IMR-90 (cell line): ENCODE measurements at regions not wholly inside any gene's neighbourhood (a gene's known extent, or its start where the extent isn't known, plus 50 kb on each side); places are given as distances from the start of the nearest gene placed in this dataset.

Experiments
- ATAC-seq: fragments of 200-7000 bp; cut with Tn5 transposase; 2 replicates; pipeline ENCODE4 v1.9.1; 2020; ENCODE audit warnings: low read depth, mild to moderate bottlenecking, moderate library complexity
- BruUV-seq: library from RNA; stranded (reverse); fragments of 400-500 nt; replicated peaks from 2 replicates; lab custom pipeline; 2021; lab: Mats Ljungman, UMichigan
- CTCF ChIA-PET: fragments of 300-600 bp; formaldehyde crosslinking; extraction: SDS; loops from one replicate; lab custom pipeline; 2021; ENCODE audit warnings: antibody characterized with exemption; lab: Yijun Ruan, JAX
- POLR2A ChIA-PET: fragments of 300-600 bp; sonication (Branson Sonifier 250); formaldehyde crosslinking; loops from one replicate; lab custom pipeline; 2022; ENCODE audit warnings: antibody characterized with exemption; ENCODE audit not compliant: unreplicated experiment; lab: Charles Lee
- DNase-seq: peaks from one replicate; pipeline ENCODE4 v3.0.0; 2013
- H2AFZ ChIP-seq: replicated peaks from 2 replicates; pipeline ENCODE3; 2013; ENCODE audit warnings: low read length, mild to moderate bottlenecking; ENCODE audit not compliant: poor library complexity
- H2AK5ac ChIP-seq: 2 replicates; pipeline ENCODE4 v1.6.1; 2013; ENCODE audit warnings: low read depth, low read length, inconsistent platforms
- H2AK9ac ChIP-seq: replicated peaks from 2 replicates; pipeline ENCODE3; 2013; ENCODE audit warnings: mild to moderate bottlenecking, low read depth, low read length, moderate library complexity; ENCODE audit not compliant: poor library complexity
- H2BK120ac ChIP-seq: 2 replicates; pipeline ENCODE4 v1.6.1; 2013; ENCODE audit warnings: low read depth, low read length, inconsistent platforms
- H2BK15ac ChIP-seq: 3 replicates; pipeline ENCODE4 v1.6.1; 2013; ENCODE audit warnings: low read depth, low read length, inconsistent platforms
- H2BK20ac ChIP-seq: 2 replicates; pipeline ENCODE4 v1.6.1; 2013; ENCODE audit warnings: low read depth, mild to moderate bottlenecking, inconsistent platforms, low read length, moderate library complexity
- H2BK5ac ChIP-seq: 2 replicates; pipeline ENCODE4 v1.6.1; 2013; ENCODE audit warnings: mild to moderate bottlenecking, low read depth, low read length, inconsistent platforms; ENCODE audit not compliant: poor library complexity, severe bottlenecking
- H3K14ac ChIP-seq: replicated peaks from 2 replicates; pipeline ENCODE4 v1.6.1; 2013; ENCODE audit warnings: low read depth, low read length, inconsistent platforms
- H3K18ac ChIP-seq: 2 replicates; pipeline ENCODE4 v1.6.1; 2013; ENCODE audit warnings: low read depth, low read length, control low read depth
- H3K23ac ChIP-seq: 2 replicates; pipeline ENCODE4 v1.6.1; 2013; ENCODE audit warnings: low read depth, low read length, inconsistent platforms
- H3K27ac ChIP-seq: 2 replicates; pipeline ENCODE4 v1.5.1; 2013; ENCODE audit warnings: mild to moderate bottlenecking, control low read depth, low read length; ENCODE audit not compliant: insufficient read depth
- H3K27me3 ChIP-seq: 2 replicates; pipeline ENCODE4 v1.6.1; 2013; ENCODE audit warnings: low read length; ENCODE audit not compliant: control insufficient read depth, insufficient read depth
- H3K36me3 ChIP-seq: 2 replicates; pipeline ENCODE4 v1.6.1; 2013; ENCODE audit warnings: low read length, mixed read lengths; ENCODE audit not compliant: control insufficient read depth, insufficient read depth
- H3K4ac ChIP-seq: 2 replicates; pipeline ENCODE4 v1.6.1; 2013; ENCODE audit warnings: low read depth, low read length, inconsistent platforms
- H3K4me1 ChIP-seq: 2 replicates; pipeline ENCODE4 v1.6.1; 2013; ENCODE audit warnings: low read length, mixed read lengths; ENCODE audit not compliant: control insufficient read depth, insufficient read depth
- H3K4me2 ChIP-seq: 2 replicates; pipeline ENCODE4 v1.6.1; 2013; ENCODE audit warnings: low read depth, mild to moderate bottlenecking, control low read depth, low read length, moderate library complexity
- H3K4me3 ChIP-seq: 2 replicates; pipeline ENCODE4 v1.5.1; 2013; ENCODE audit warnings: low read depth, mild to moderate bottlenecking, control low read depth, low read length, moderate library complexity; ENCODE audit not compliant: insufficient read depth
- H3K56ac ChIP-seq: 2 replicates; pipeline ENCODE4 v1.6.1; 2013; ENCODE audit warnings: low read length, inconsistent platforms; ENCODE audit not compliant: insufficient read depth; ENCODE audit errors: extremely low read depth
- H3K79me1 ChIP-seq, 2 experiments: 2 replicates each; pipeline ENCODE4 v1.6.1; 2013; ENCODE audit warnings: low read length in 2 of 2, inconsistent platforms in 1 of 2, low read depth in 1 of 2
- H3K9ac ChIP-seq: 2 replicates; pipeline ENCODE4 v1.6.1; 2013; ENCODE audit warnings: low read depth, low read length, control low read depth
- H3K9me1 ChIP-seq: 2 replicates; pipeline ENCODE4 v1.6.1; 2013; ENCODE audit warnings: low read length, inconsistent platforms; ENCODE audit not compliant: insufficient read depth
- H3K9me3 ChIP-seq: 2 replicates; pipeline ENCODE4 v1.6.1; 2013; ENCODE audit warnings: low read length; ENCODE audit not compliant: control insufficient read depth, insufficient read depth
- H4K20me1 ChIP-seq: 2 replicates; pipeline ENCODE4 v1.6.1; 2013; ENCODE audit warnings: low read length, inconsistent platforms; ENCODE audit not compliant: insufficient read depth
- H4K5ac ChIP-seq: 2 replicates; pipeline ENCODE4 v1.6.1; 2013; ENCODE audit warnings: mild to moderate bottlenecking, low read depth, low read length, control low read depth
- H4K8ac ChIP-seq, 2 experiments: 2 replicates each; pipeline ENCODE4 v1.6.1; 2013; ENCODE audit warnings: low read depth in 2 of 2, low read length in 2 of 2, control low read depth in 1 of 2, inconsistent platforms in 1 of 2
- H4K91ac ChIP-seq: 2 replicates; pipeline ENCODE4 v1.6.1; 2013; ENCODE audit warnings: low read depth, low read length, inconsistent platforms; ENCODE audit not compliant: insufficient read depth
- WGBS, 2 experiments: methylation state at CpG; one replicate each; pipeline versions ENCODE4 v1.1.5 to v1.1.7; 2013; ENCODE audit warnings: missing lambda C conversion rate in 2 of 2; ENCODE audit not compliant: insufficient read length in 1 of 2; ENCODE audit errors: extremely low coverage in 2 of 2; 5-methylcytosine and 5-hydroxymethylcytosine counted together
- dilution Hi-C: fragments of 300-500 bp; cut with HindIII; formaldehyde crosslinking; loops from one replicate; pipeline ENCODE4 v1.14.3; 2018; ENCODE audit warnings: low sequenced_read_pairs; ENCODE audit not compliant: unreplicated experiment
- in situ Hi-C: fragments of 300-500 bp; cut with MboI; formaldehyde crosslinking; loops from 3 replicates; pipeline ENCODE4 v1.14.3; 2019; ENCODE audit warnings: low sequenced_read_pairs, inconsistent platforms, mixed read lengths
- intact Hi-C: fragments of 100-400 bp; cut with micrococcal nuclease; formaldehyde crosslinking; loops from 2 replicates; pipeline ENCODE4 v1.10.0; 2022
- TF ChIP-seq, protein P1 (sequence below): fragments of 150-350 bp; IDR thresholded peaks from 2 replicates; pipeline ENCODE4 v1.6.1; 2016; ENCODE audit warnings: low read depth, mild to moderate bottlenecking, low read length, moderate library complexity, borderline replicate concordance

DNA sequence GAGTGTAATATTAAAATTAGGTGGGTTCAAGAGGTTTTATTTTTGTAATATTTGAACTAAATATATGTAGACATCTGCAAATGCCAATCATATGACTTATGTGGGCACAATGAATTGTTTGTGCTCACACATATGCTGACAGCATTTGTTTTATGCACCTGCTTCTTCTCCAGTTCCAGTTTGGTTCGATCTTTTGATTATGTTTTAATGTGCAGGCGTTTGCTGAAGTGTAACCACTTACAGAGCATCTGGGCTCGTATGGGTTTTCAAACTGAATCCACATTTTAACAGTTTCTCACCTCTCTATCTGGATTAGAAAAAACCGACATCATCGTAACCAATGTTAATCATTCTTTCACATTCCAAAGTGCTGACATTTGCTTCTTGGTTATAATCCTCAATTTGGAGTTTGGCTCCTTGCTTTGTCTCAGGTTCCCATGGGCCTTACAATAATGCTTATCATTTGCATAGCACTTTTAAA, 129.1 kb upstream of the SPACA1 start:
- no TSS peak for BruUV-seq
- H3K4me1 ChIP-seq, result no peaks in the 10 kb centered on the region
- peaks cover 15% of the 10 kb centered on the region for H3K27me3 ChIP-seq
- H3K9me1 ChIP-seq, result no peaks in the 10 kb centered on the region
- no peak overlapping the region for H3K4ac ChIP-seq
- TF ChIP-seq, protein P1, sequence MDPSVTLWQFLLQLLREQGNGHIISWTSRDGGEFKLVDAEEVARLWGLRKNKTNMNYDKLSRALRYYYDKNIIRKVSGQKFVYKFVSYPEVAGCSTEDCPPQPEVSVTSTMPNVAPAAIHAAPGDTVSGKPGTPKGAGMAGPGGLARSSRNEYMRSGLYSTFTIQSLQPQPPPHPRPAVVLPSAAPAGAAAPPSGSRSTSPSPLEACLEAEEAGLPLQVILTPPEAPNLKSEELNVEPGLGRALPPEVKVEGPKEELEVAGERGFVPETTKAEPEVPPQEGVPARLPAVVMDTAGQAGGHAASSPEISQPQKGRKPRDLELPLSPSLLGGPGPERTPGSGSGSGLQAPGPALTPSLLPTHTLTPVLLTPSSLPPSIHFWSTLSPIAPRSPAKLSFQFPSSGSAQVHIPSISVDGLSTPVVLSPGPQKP, result no peak
- H3K36me3 ChIP-seq, result no peaks in the 10 kb centered on the region
- no peak overlapping the region for H3K56ac ChIP-seq
- H2BK5ac ChIP-seq, result no peak overlapping the region
- no peak overlapping the region for H2AK9ac ChIP-seq
- dilution Hi-C loops (no loop called here), in situ Hi-C loops (no loop called here), intact Hi-C loops (no loop called here)
- no peak overlapping the region for H4K8ac ChIP-seq
- H4K20me1 ChIP-seq, result no peaks in the 10 kb centered on the region
- no peaks in the 10 kb centered on the region for H3K9me3 ChIP-seq
- H2BK20ac ChIP-seq, result no peak overlapping the region
- no peak overlapping the region for H3K9ac ChIP-seq
- WGBS, 2 experiments, result 25% methylated on average over 2 of the region's 5 CpGs; no CpG with 5 or more reads in 1 of the 2 experiments
- no peak for DNase-seq
- no peak overlapping the region for H2AFZ ChIP-seq
- ChIA-PET POLR2A (no interaction called here), CTCF (interaction anchor here (1.0 to 1.7 kb wide), 2 partner anchors 9 to 952 kb away, joined by 3 to 4 read pairs; no protein-coding TSS in a partner anchor)
- no peak overlapping the region for H3K23ac ChIP-seq
- ATAC-seq, result no peak
- no peak overlapping the region for H3K4me2 ChIP-seq
- no peak overlapping the region for H4K5ac ChIP-seq
- no peak overlapping the region for H2BK120ac ChIP-seq
- no peak overlapping the region for H3K18ac ChIP-seq
- H4K91ac ChIP-seq, result no peak overlapping the region
- H2BK15ac ChIP-seq, result no peak overlapping the region
- no peaks in the 10 kb centered on the region for H3K79me1 ChIP-seq
- no peak overlapping the region for H3K4me3 ChIP-seq
- H3K27ac ChIP-seq, result no peak overlapping the region
- H3K14ac ChIP-seq, result no peak overlapping the region
- H2AK5ac ChIP-seq, result no peak overlapping the region
